ENCODE measurements at regions not wholly inside any gene's neighbourhood (a gene's known extent, or its start where the extent isn't known, plus 50 kb on each side); places are given as distances from the start of the nearest gene placed in this dataset.
"Not testable (repeated sequence)": the region's sequence is repeated elsewhere in the genome, so short reads cannot be mapped to it uniquely, and the experiment has no call there.

DNA sequence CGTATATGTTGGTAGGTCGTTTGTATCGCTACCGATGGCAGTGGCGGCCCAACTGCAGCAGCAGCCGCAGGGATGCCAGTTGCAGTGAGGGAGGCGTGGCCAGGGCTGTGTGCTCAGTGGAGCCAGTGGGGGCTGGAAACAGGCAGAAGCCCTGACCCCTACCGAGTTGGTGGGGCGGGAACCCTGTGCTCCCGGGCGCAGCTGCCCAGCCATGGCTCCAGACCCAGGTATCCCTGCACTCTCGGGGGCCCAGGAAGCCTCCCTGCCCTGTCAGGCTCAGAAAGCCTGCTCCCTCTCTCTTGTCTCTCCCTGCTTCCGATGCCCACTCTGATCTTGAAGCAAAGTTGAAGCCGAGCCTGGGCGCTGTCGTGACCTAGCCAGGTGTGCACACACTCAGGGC, 78.6 kb upstream of the ITGB1 start:
- no peak for DNase-seq (ENCODE audit: low spot score)

DNA sequence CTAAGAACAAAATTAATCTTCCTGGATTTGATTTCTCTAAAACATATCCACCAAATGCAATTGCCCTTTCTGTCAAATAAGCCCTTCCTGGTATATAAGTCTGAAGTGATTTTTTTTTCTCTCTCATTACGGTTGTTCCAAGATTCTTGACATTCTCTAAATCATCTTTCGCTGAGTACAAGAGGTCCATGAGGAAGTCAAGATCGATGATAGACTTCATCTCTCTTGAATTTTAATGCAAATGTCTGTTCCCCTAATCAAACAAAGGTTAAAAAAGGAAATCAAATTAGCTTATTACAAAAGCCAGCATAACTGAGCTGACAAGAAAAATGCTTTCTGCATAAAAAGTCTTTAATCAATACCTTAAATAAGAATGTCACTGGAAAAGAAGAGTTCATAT, 77.4 kb upstream of the ITGB1 start:
- DNase-seq (ENCODE audit: low spot score) = no peak

GRCh38 chr10:33034931-33035330, 76.9 kb upstream of the ITGB1 start:
- no peak for DNase-seq (ENCODE audit: low spot score)

DNA sequence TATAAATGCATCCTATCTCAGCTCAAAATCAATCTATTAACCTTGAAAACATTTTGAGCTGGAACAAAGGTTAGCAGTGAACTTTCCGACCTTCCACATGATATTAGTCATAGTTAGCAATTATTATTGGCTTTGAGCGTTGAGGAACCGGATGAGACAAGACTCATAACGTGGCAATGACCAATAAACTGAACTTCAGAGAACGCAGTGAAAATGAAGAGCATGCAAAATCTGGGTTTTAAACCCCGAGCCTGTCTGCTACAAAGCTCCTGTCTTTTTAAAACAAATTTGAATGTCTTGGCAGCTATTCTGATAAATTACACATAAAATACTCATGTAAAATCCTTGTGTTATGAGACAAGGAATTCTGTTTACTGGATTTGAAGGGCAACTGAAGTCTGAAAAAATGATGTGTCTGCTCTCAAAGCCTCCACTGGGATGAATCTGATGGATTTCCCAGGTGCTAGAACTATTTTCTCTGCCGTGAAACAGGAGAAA, 74.7 kb upstream of the ITGB1 start:
- DNase-seq (ENCODE audit: low spot score) = no peak

DNA sequence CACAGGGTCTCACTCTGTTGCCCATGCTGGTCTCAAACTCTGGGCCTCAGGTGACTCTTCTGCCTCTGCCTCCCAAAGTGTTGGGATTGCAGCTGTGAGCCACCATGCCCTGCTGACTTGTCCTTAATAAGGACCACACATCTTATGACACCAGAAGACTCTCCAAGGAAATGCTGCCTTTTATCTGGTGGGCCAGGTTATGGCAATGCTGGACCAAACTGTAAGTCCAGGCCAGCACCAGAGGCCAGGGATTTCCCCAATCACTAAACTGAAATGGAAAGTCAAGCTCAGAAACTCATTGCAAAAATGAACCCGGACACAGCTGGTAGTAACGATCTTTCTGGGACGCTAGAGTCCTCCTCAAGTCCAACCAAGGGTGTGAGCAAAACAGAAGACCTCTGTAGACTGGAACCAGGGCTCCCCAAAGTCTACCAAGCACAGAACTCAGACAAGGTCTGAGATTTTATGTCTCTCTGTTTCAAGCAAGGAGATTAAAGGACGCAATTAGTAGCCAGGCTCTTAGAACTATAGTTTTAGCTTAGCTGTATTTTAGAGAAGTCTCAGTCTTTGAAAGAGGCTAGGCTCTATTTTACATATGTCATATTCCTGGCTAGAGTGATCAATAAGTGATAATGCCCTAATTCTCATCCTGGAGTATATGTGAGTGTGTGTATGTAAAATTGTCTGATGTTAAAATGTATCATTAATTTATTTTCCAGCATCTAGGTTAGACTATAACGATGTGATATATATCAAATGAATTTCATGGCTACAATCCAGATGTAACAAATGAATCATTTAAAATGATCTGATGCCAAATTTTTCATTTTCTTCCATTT, 74.0 kb upstream of the ITGB1 start:
- no peak for DNase-seq (ENCODE audit: low spot score)

DNA sequence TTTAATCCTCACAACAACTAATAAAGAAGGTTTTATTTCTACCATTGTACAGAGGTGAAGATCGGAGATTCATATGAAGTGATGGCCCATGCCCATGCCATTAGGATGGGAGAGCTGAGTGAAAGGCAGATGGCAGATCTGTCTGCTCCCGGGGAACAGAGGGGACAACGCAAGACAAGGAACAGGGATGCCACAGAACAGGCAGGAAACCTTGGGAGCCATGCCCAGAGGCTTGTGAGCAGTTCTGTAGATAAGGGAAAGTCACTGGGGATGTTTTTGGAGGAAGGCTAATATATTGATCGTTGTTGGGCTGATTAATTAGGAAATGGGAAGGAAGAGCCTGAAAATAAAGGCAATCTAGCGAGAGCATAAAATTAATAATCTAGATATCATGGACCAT, 73.1 kb upstream of the ITGB1 start:
- DNase-seq (ENCODE audit: low spot score) = no peak

DNA sequence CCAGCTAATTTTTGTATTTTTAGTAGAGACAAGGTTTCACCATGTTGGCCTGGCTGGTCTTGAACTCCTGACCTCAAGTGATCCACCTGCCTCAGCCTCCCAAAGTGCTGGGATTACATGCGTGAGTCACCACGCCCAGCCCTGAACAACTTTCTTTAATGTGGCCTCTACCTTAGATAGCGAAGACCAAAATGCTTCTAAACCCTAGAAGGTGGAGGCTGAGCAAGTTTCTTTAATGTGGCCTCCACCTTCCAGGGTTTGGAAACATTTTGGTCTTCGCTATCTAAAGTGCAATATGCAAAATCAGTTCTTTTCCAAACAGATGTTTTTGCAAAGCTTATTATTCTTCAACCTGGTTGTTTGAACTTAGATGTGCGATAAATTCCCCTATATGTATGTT, 70.5 kb upstream of the ITGB1 start:
- DNase-seq (ENCODE audit: low spot score) = peak; percentile 62

DNA sequence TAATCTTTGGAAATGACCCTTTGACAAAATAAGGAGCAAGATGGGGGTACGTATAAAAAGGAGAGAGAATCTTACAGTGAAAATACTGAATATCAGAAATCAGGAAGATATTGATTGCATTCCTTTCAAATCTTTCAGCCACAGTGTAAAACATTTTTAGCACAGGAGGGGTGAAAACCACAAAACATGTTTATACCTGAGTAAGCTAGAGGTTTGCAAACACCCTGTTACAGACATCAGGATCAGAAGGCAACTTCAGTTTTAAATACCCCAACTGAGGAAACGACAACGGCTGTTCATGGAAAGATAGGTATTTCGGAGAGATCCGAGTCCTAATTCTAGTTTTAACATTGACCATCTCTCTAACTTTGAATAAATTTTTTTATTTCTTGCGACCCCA, 69.1 kb upstream of the ITGB1 start:
- no peak for DNase-seq (ENCODE audit: low spot score)

GRCh38 chr10:33026422-33026821, 68.4 kb upstream of the ITGB1 start:
- no peak for DNase-seq (ENCODE audit: low spot score)

DNA sequence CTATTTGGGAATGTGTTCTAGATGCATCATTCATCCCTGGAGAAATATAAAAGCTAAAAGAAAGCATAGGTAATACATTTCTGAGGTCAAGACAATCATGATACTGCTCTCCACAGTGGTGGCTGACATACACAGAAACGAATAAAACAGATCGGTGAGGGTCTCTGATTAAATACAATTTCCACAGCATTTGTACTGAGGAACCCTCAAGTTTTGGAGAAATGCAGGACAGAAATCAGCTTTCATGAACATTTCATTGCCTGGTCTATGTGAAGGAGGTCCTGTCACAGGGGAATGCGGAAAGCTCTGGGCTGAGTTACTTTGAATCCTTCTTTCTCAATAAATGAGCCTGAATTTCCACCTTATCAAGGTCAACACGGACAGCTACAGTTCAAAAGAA, 67.9 kb upstream of the ITGB1 start:
- DNase-seq (ENCODE audit: low spot score) = no peak

GRCh38 chr10:33025039-33025438, 67.0 kb upstream of the ITGB1 start:
- DNase-seq (ENCODE audit: low spot score) = no peak

DNA sequence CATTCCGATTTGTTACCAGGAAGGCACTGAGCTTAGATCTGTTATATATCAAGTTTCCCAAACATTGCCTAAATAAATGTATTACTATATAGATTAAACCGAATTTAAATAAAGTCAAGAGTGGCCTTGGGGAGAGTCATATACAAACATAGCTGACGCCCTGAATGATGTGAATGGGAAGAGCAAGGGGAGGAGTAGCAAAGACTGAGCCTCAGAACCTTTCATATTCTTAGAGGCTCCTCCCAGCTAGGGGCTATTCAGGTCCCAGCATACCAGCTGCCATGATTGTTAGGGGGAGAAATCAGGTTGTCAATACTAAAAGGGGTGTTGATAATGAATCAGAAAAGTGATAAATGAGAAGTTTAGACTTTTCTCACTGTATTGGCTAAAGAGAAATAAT, 64.7 kb upstream of the ITGB1 start:
- no peak for DNase-seq (ENCODE audit: low spot score)

- DNase-seq (ENCODE audit: low spot score) = no peak
Measured at GRCh38 chr10:33022090-33022489, 64.1 kb upstream of the ITGB1 start.

DNA sequence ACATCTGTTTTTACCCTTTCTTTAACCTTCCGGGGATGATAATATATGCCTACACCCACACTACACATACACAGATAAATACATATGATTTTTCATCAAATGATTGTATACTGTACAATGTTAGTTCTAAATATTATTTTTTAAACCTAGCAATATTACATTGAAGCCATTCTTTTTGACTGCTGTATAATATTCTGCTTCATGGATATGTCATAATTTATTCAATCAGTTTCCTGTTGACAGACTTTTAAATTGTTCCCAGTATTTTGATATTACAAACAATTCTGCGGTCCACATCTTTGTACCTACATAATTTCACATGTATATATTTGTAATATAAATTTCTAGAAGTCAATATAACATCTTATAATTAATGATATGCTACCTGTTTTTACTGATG, 59.0 kb upstream of the ITGB1 start:
- DNase-seq (ENCODE audit: low spot score) = no peak

GRCh38 chr10:33015761-33016547, 57.9 kb upstream of the ITGB1 start:
- no peak for DNase-seq (ENCODE audit: low spot score)

DNA sequence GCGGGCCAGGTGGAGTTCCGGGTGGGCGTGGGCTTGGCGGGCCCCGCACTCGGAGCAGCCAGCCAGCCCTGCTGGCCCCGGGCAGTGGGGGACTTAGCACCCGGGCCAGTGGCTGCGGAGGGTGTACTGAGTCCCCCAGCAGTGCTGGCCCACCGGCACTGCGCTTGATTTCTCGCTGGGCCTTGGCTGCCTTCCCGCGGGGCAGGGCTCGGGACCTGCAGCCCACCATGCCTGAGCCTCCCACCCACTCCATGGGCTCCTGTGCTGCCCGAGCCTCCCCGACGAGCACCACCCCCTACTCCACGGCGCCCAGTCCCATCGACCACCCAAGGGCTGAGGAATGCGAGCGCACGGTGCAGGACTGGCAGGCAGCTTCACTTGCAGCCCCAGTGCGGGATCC, 55.3 kb upstream of the ITGB1 start:
- DNase-seq (ENCODE audit: low spot score) = not testable (repeated sequence)

- DNase-seq (ENCODE audit: low spot score) = no peak
Measured at GRCh38 chr10:33012306-33012705, 54.3 kb upstream of the ITGB1 start.

DNA sequence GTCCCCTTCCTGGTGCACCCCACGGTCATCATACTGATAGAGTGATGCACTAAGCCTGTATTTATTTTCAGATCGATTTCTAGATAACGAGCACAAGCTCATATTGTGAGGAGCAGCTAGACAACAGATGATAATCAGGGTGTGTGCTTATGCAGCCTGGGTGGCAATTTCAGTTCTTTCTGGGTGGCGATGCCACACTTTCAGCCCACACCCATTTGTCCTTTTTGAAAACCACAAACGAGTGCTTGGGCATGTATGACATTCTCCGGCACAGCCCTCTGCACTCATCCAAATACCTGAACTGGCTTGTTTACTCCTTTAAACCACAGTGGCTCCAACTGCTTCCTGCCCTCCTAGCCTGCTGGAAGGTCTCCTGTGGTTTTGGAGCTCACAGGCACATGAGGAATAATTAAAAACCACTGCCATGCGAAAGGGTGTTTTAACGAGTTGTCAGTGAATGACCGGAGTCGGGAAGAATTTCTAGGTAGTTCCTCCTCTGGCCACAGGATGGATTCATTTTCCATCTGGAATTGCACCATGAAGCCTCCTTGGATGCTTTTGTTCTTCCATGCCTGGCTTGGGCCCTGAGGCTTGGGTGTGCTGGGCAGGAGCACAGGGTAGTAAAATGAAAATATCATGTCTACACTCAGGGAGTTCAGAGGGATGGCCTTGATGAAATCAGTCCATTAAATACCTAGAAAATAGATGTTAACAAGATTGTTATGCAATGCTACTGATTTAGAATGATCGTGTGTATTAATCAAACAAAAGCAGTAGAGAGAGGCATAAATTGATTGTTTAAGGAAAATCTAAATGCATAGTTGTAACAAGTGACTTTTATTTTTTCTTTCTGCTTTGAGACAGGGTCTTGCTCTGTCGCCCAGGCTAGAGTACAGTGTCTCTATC, 52.4 kb upstream of the ITGB1 start:
- DNase-seq (ENCODE audit: low spot score) = peak; percentile 62

DNA sequence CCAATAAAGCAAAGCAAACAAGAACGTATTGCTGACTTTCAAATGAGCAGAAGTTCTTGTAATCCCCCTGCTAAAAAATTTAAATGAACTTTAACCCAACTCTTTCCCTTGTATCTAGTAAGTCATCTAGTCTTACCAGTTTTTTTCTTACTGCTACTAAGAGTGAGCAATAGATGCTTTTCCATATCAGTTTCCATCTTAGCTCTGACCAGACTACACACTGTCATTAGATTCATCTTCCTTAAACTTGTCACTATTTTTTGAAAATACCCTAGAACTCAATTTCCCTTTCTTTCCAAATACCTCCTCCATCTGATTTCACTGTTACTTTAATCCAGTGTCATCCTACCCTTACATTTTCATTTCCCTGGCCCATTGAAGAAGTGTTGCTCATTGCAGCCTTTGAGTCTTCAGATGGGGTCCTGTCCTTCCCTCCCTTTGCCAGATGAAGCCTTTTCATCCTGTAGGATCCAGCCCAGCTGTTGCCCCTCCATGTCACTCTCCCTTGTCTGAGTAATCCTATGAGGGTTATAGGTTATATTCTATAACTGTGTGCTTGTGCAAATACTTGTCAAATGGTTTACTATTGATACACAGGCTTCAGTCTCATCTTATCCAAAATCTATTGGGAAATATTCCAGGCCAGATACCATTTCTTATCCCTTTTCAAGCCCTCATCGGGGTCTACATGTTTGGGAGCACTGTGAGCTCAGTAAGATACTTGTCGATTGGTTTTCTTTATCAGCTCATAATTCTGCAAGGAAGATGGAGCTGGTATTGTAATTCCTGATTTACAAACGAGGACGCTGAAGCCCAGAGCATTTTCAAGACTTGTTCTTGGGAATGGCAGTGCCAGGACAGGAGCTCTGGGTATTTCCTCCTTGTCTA, 51.5 kb upstream of the ITGB1 start:
- DNase-seq (ENCODE audit: low spot score) = no peak

DNA sequence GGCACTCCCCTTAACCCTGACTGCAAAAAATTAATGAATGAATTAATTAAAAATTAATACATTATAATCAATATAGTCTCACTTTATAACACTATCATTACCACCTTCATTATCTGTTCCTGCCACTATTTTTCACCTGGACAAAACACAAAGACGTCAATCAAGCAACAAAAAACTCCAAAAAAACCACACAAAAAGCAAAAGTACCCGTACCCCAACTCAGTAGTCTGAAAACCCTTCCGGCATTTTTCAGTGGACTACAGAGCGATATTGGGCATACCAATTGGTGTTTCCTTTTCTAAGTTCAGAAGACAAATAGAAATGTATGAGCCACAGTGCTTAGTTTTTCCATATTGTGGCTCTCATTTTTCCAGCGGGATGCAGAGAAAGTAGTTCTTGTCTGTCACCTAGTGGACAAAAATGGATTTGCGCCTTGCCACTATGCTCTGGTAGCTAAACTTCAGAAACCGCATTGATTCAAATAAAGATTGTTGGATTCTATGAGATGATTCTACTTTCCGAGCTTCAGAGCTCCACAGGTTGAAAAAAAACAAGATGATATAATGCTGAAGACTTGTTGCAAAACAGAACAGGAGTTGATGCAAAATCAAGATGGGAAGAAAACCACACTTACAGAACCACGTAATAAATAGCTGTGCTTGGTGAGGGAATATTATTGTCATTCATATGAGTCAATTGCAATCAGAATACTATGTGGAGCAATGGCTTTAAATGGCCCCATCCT, 50.6 kb upstream of the ITGB1 start:
- DNase-seq (ENCODE audit: low spot score) = peak; percentile 67

All from CD4-positive, alpha-beta T cell treated with Interleukin-6 at 100 ng/mL for 8 hours (primary cell).